ENCODE measurements at regions not wholly inside any gene's neighbourhood (a gene's known extent, or its start where the extent isn't known, plus 50 kb on each side); places are given as distances from the start of the nearest gene placed in this dataset.

GRCh38 chr6:121660277-121660676, 224.8 kb downstream of the GJA1 start:
- intact Hi-C loops (cut with micrococcal nuclease) (no loop called here), in situ Hi-C loops (cut with MboI) (no loop called here)
- no peak overlapping the region for H3K4me3 ChIP-seq
- H3K27me3 ChIP-seq (ENCODE audit: control insufficient read depth in 2 of 2, insufficient read depth in 2 of 2, low read length in 2 of 2), result no peaks in the 10 kb centered on the region
- no peak overlapping the region for H3K27ac ChIP-seq (ENCODE audit: extremely low read depth, low read depth, low read length)
- CTCF ChIA-PET (ENCODE audit: low intra/inter-chr PET ratio), result no interaction called here
- H3K9me3 ChIP-seq (replicated peaks; ENCODE audit: control insufficient read depth, insufficient read depth, low read depth, low read length), result no peaks in the 10 kb centered on the region
- no peak overlapping the region for H2AFZ ChIP-seq (ENCODE audit: low read depth, low read length)
- DNase-seq (ENCODE audit: extremely low read depth in 1 of 4, low spot score in 3 of 4) (no peak), ATAC-seq (no peak), FAIRE-seq (no peak)
- H3K36me3 ChIP-seq (ENCODE audit: control insufficient read depth, insufficient read depth, low read length), result no peaks in the 10 kb centered on the region
- BruUV-seq (replicated peaks), result no TSS peak
- no peaks in the 10 kb centered on the region for H3K9me1 ChIP-seq (ENCODE audit: control insufficient read depth, insufficient read depth, low read length)
- no peak overlapping the region for H3K9ac ChIP-seq (ENCODE audit: insufficient read depth in 1 of 2, low read depth in 2 of 2, low read length in 2 of 2)
- H3K4me2 ChIP-seq (ENCODE audit: insufficient read depth, low read length), result no peak overlapping the region
- H3K79me2 ChIP-seq (ENCODE audit: control insufficient read depth, insufficient read depth, low read length), result no peaks in the 10 kb centered on the region
- H4K20me1 ChIP-seq (replicated peaks; ENCODE audit: control insufficient read depth, insufficient read depth, low read length), result no peaks in the 10 kb centered on the region
- 0% methylated on average over 3 of the region's 3 CpGs for WGBS (ENCODE audit: insufficient coverage, low coverage, missing lambda C conversion rate)
- POLR2A ChIA-PET, result no interaction called here
- H3K4me1 ChIP-seq (replicated peaks in 1 of 2; ENCODE audit: control insufficient read depth in 2 of 2, insufficient read depth in 2 of 2, low read length in 2 of 2), result no peaks in the 10 kb centered on the region
- TF ChIP-seq PATZ1 (CRISPR knock-in tag; IDR thresholded peaks at IDR 0.05; ENCODE audit: borderline replicate concordance) (no peak), TGIF2 (CRISPR knock-in tag; IDR thresholded peaks at IDR 0.05) (no peak), SIN3B (IDR thresholded peaks at IDR 0.05; ENCODE audit: low read depth) (no peak), RAD21 (CRISPR knock-in tag; conservative IDR thresholded peaks at IDR 0.05 in 1 of 2, IDR thresholded peaks at IDR 0.05 in 1 of 2) (no peak)

GRCh38 chr6:121663292-121663810, 227.9 kb downstream of the GJA1 start:
- CTCF ChIA-PET (ENCODE audit: low intra/inter-chr PET ratio), result no interaction called here
- H3K27ac ChIP-seq (ENCODE audit: extremely low read depth, low read depth, low read length), result no peak overlapping the region
- no peaks in the 10 kb centered on the region for H3K79me2 ChIP-seq (ENCODE audit: control insufficient read depth, insufficient read depth, low read length)
- H3K4me3 ChIP-seq, result no peak overlapping the region
- intact Hi-C loops (cut with micrococcal nuclease) (no loop called here), in situ Hi-C loops (cut with MboI) (no loop called here)
- H4K20me1 ChIP-seq (replicated peaks; ENCODE audit: control insufficient read depth, insufficient read depth, low read length), result no peaks in the 10 kb centered on the region
- POLR2A ChIA-PET, result no interaction called here
- no peaks in the 10 kb centered on the region for H3K36me3 ChIP-seq (ENCODE audit: control insufficient read depth, insufficient read depth, low read length)
- FAIRE-seq, result no peak
- BruUV-seq (replicated peaks), result no TSS peak
- no peak for DNase-seq (ENCODE audit: extremely low read depth in 1 of 4, low spot score in 3 of 4)
- no peak overlapping the region for H3K9ac ChIP-seq (ENCODE audit: insufficient read depth in 1 of 2, low read depth in 2 of 2, low read length in 2 of 2)
- no peaks in the 10 kb centered on the region for H3K9me1 ChIP-seq (ENCODE audit: control insufficient read depth, insufficient read depth, low read length)
- H3K4me1 ChIP-seq (replicated peaks in 1 of 2; ENCODE audit: control insufficient read depth in 2 of 2, insufficient read depth in 2 of 2, low read length in 2 of 2), result no peaks in the 10 kb centered on the region
- H3K27me3 ChIP-seq (ENCODE audit: control insufficient read depth in 2 of 2, insufficient read depth in 2 of 2, low read length in 2 of 2), result no peaks in the 10 kb centered on the region
- ATAC-seq, result no peak
- H3K9me3 ChIP-seq (replicated peaks; ENCODE audit: control insufficient read depth, insufficient read depth, low read depth, low read length), result no peaks in the 10 kb centered on the region
- no peak overlapping the region for H2AFZ ChIP-seq (ENCODE audit: low read depth, low read length)
- H3K4me2 ChIP-seq (ENCODE audit: insufficient read depth, low read length), result no peak overlapping the region
- no peak for TF ChIP-seq NR2C2 (CRISPR knock-in tag; IDR thresholded peaks at IDR 0.05)
- no peak for TF ChIP-seq NR2C2 (tag; IDR thresholded peaks at IDR 0.05)
- no peak for TF ChIP-seq THRA (IDR thresholded peaks at IDR 0.05)
- no peak for TF ChIP-seq IRF2 (CRISPR knock-in tag; IDR thresholded peaks at IDR 0.05)
- no peak for TF ChIP-seq GTF2B (IDR thresholded peaks at IDR 0.05; ENCODE audit: extremely low read depth, insufficient read length)
- TF ChIP-seq ARHGAP35 (IDR thresholded peaks at IDR 0.05; ENCODE audit: partially characterized antibody), result no peak
- TF ChIP-seq STAT5A (IDR thresholded peaks at IDR 0.05; ENCODE audit: borderline replicate concordance, low read length), result no peak

Data from K562 (cell line).